ENCODE measurements at regions not wholly inside any gene's neighbourhood (a gene's known extent, or its start where the extent isn't known, plus 50 kb on each side); places are given as distances from the start of the nearest gene placed in this dataset.

DNA sequence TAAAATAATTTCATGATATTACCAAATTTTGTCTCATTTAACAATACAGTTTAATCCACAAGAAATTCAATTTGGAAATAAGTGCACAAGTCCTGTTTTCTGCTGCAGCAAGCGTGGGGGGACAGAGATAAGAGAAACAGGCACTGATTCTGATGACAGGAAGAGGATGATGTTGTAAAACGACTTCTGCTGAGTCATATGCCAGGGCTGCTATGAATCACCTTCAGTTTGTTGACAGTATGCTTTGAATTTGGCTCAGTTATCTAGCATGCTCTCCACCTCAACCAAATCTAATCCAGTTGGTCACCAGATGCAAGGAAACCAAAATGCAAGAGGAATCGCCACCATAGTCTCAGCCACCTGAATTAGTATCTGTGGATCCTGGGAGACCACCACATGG is 244.1 kb upstream of the MON1B start:
- TF ChIP-seq CTCF (conservative IDR thresholded peaks at IDR 0.05; ENCODE audit: low read depth, low read length) (no peak), EZH2phosphoT487 (IDR thresholded peaks at IDR 0.05; ENCODE audit: borderline replicate concordance, low read length) (no peak), EZH2 (IDR thresholded peaks at IDR 0.05; ENCODE audit: low read length, unreplicated experiment) (no peak)
